Peyer's patch (tissue), 4 donors: ENCODE measurements at regions not wholly inside any gene's neighbourhood (a gene's known extent, or its start where the extent isn't known, plus 50 kb on each side); places are given as distances from the start of the nearest gene placed in this dataset.

Source experiments
- POLR2A ChIP-seq, 2 donors: fragments of 450-650 bp; IDR thresholded peaks; one replicate each; pipeline ENCODE4 v1.5.1; 2017; ENCODE audit warnings: antibody characterized with exemption in 2 of 2, mild to moderate bottlenecking in 2 of 2, moderate library complexity in 2 of 2
- TF ChIP-seq, protein P1 (sequence below), 6 experiments: fragments of 450-650 bp in 4 of 6; fragments of 200-600 bp in 2 of 6; sonication (generic) in 1 of 6; IDR thresholded peaks; one replicate each; pipeline ENCODE4 v1.5.1; 2017 to 2019; ENCODE audit warnings: antibody characterized with exemption in 6 of 6, mild to moderate bottlenecking in 3 of 6, moderate library complexity in 1 of 6

DNA sequence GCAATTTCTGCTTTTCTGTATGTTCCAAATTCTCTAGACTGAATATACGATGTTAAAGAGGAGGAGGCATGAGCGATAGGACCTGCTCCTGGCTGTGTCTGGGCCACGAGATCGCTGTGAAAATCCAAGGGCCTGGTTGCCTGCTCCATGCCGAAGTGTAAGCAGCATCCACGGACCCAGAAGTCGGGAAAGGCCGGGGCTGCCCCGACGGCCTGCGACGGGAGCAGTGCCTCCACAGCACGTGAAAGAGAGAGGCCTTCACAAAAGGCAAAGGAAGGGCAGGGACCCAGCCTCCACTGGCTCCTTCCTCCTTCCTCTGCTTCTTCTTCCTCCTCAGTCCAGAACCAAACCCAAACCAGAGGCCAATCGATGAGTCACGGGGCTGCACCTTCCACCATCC is 122.9 kb upstream of the MGMT start:
- TF ChIP-seq, protein P1, sequence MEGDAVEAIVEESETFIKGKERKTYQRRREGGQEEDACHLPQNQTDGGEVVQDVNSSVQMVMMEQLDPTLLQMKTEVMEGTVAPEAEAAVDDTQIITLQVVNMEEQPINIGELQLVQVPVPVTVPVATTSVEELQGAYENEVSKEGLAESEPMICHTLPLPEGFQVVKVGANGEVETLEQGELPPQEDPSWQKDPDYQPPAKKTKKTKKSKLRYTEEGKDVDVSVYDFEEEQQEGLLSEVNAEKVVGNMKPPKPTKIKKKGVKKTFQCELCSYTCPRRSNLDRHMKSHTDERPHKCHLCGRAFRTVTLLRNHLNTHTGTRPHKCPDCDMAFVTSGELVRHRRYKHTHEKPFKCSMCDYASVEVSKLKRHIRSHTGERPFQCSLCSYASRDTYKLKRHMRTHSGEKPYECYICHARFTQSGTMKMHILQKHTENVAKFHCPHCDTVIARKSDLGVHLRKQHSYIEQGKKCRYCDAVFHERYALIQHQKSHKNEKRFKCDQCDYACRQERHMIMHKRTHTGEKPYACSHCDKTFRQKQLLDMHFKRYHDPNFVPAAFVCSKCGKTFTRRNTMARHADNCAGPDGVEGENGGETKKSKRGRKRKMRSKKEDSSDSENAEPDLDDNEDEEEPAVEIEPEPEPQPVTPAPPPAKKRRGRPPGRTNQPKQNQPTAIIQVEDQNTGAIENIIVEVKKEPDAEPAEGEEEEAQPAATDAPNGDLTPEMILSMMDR (IDR thresholded peaks at IDR 0.05): no peak
- no peak for TF ChIP-seq POLR2A (IDR thresholded peaks at IDR 0.05)
